ENCODE measurements at regions not wholly inside any gene's neighbourhood (a gene's known extent, or its start where the extent isn't known, plus 50 kb on each side); places are given as distances from the start of the nearest gene placed in this dataset.

GRCh38 chr12:107521826-107522355 lies 163.7 kb upstream of the PWP1 start:
- POLR2A ChIA-PET: no interaction called here
- no peak for TF ChIP-seq SETDB1 (IDR thresholded peaks at IDR 0.05; ENCODE audit: insufficient read length, low read length)
- TF ChIP-seq ZNF626 (tag by site-specific recombination; IDR thresholded peaks at IDR 0.05): no peak
- TF ChIP-seq, protein P1, sequence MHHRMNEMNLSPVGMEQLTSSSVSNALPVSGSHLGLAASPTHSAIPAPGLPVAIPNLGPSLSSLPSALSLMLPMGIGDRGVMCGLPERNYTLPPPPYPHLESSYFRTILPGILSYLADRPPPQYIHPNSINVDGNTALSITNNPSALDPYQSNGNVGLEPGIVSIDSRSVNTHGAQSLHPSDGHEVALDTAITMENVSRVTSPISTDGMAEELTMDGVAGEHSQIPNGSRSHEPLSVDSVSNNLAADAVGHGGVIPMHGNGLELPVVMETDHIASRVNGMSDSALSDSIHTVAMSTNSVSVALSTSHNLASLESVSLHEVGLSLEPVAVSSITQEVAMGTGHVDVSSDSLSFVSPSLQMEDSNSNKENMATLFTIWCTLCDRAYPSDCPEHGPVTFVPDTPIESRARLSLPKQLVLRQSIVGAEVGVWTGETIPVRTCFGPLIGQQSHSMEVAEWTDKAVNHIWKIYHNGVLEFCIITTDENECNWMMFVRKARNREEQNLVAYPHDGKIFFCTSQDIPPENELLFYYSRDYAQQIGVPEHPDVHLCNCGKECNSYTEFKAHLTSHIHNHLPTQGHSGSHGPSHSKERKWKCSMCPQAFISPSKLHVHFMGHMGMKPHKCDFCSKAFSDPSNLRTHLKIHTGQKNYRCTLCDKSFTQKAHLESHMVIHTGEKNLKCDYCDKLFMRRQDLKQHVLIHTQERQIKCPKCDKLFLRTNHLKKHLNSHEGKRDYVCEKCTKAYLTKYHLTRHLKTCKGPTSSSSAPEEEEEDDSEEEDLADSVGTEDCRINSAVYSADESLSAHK (tag by site-specific recombination; IDR thresholded peaks at IDR 0.05): no peak
- no peak for TF ChIP-seq KLF8 (tag by site-specific recombination; IDR thresholded peaks at IDR 0.05)
- TF ChIP-seq ZNF354C (tag by site-specific recombination; IDR thresholded peaks at IDR 0.05; ENCODE audit: borderline replicate concordance, low read depth): no peak
- TF ChIP-seq ZNF488 (tag by site-specific recombination; IDR thresholded peaks at IDR 0.05): no peak
- no peak for TF ChIP-seq BCL11A (tag by site-specific recombination; IDR thresholded peaks at IDR 0.05; ENCODE audit: low read depth)
- no peak for TF ChIP-seq ZNF501 (tag by site-specific recombination; IDR thresholded peaks at IDR 0.05)
- no peak for TF ChIP-seq GLIS1 (tag by site-specific recombination; IDR thresholded peaks at IDR 0.05)
- TF ChIP-seq GLI2 (tag by site-specific recombination; IDR thresholded peaks at IDR 0.05; ENCODE audit: borderline replicate concordance, low read depth): no peak
- TF ChIP-seq ZNF239 (tag by site-specific recombination; IDR thresholded peaks at IDR 0.05): no peak
- TF ChIP-seq ZNF510 (tag by site-specific recombination; IDR thresholded peaks at IDR 0.05; ENCODE audit: insufficient replicate concordance): no peak
- TF ChIP-seq ZNF830 (tag by site-specific recombination; IDR thresholded peaks at IDR 0.05; ENCODE audit: low read depth): no peak
- TF ChIP-seq, protein P2, sequence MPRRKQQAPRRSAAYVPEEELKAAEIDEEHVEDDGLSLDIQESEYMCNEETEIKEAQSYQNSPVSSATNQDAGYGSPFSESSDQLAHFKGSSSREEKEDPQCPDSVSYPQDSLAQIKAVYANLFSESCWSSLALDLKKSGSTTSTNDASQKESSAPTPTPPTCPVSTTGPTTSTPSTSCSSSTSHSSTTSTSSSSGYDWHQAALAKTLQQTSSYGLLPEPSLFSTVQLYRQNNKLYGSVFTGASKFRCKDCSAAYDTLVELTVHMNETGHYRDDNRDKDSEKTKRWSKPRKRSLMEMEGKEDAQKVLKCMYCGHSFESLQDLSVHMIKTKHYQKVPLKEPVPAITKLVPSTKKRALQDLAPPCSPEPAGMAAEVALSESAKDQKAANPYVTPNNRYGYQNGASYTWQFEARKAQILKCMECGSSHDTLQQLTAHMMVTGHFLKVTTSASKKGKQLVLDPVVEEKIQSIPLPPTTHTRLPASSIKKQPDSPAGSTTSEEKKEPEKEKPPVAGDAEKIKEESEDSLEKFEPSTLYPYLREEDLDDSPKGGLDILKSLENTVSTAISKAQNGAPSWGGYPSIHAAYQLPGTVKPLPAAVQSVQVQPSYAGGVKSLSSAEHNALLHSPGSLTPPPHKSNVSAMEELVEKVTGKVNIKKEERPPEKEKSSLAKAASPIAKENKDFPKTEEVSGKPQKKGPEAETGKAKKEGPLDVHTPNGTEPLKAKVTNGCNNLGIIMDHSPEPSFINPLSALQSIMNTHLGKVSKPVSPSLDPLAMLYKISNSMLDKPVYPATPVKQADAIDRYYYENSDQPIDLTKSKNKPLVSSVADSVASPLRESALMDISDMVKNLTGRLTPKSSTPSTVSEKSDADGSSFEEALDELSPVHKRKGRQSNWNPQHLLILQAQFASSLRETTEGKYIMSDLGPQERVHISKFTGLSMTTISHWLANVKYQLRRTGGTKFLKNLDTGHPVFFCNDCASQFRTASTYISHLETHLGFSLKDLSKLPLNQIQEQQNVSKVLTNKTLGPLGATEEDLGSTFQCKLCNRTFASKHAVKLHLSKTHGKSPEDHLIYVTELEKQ (tag by site-specific recombination; IDR thresholded peaks at IDR 0.05; ENCODE audit: borderline replicate concordance): no peak
- no peak for TF ChIP-seq ZBTB17 (tag by site-specific recombination; IDR thresholded peaks at IDR 0.05)
- no peak for TF ChIP-seq ZBTB11 (tag by site-specific recombination; conservative IDR thresholded peaks at IDR 0.05; ENCODE audit: low read depth)
- no peak for TF ChIP-seq TRIM28 (IDR thresholded peaks at IDR 0.05; ENCODE audit: borderline replicate concordance, low read length)
- no peak for TF ChIP-seq YY2 (tag by site-specific recombination; IDR thresholded peaks at IDR 0.05)
- TF ChIP-seq GFI1B (tag by site-specific recombination; IDR thresholded peaks at IDR 0.05): no peak
- TF ChIP-seq ZNF16 (tag by site-specific recombination; IDR thresholded peaks at IDR 0.05; ENCODE audit: low read depth): no peak
- Histone ChIP-seq H3K27ac (ENCODE audit: extremely low read depth, low read depth, low read length) (no peak overlapping the region), H3K9me3 (ENCODE audit: control insufficient read depth, insufficient read depth, low read depth, low read length) (no peaks in the 10 kb centered on the region), H3K4me1 (ENCODE audit: control insufficient read depth, insufficient read depth, low read length) (peaks cover 3% of the 10 kb centered on the region; the same call in 1 of the 2 replicates), H3K4me3 (ENCODE audit: low read depth, low read length) (no peak overlapping the region), H3K36me3 (ENCODE audit: control insufficient read depth in 2 of 2, insufficient read depth in 1 of 2, low read length in 2 of 2) (no peaks in the 10 kb centered on the region)
- CTCF ChIA-PET: no interaction called here
